Stimulated activated CD4-positive, alpha-beta T cell treated with anti-CD3 and anti-CD28 coated beads, Interleukin-12 subunit alpha, Interleukin-12 subunit beta, amount 100 ng/mL, for 4 hours (primary cell): ENCODE measurements at regions not wholly inside any gene's neighbourhood (a gene's known extent, or its start where the extent isn't known, plus 50 kb on each side); places are given as distances from the start of the nearest gene placed in this dataset.

Source experiments
- DNase-seq: peaks from one replicate; pipeline ENCODE4 v3.0.0-alpha.2; 2020

GRCh38 chr18:70464343-70465114 is 175.7 kb downstream of the SOCS6 start:
- DNase-seq, result peak; percentile 14

GRCh38 chr18:70463085-70463484 is 174.2 kb downstream of the SOCS6 start:
- DNase-seq, result no peak

GRCh38 chr18:70462078-70462439 is 173.2 kb downstream of the SOCS6 start:
- no peak for DNase-seq

- no peak for DNase-seq
Measured at GRCh38 chr18:70461323-70462077, 172.7 kb downstream of the SOCS6 start.

GRCh38 chr18:70459731-70460130 is 170.9 kb downstream of the SOCS6 start:
- DNase-seq, result no peak

GRCh38 chr18:70459251-70459650 is 170.4 kb downstream of the SOCS6 start:
- no peak for DNase-seq

- DNase-seq, result no peak
Measured at GRCh38 chr18:70457788-70458187, 168.9 kb downstream of the SOCS6 start.

- no peak for DNase-seq
Measured at GRCh38 chr18:70457223-70457622, 168.4 kb downstream of the SOCS6 start.

GRCh38 chr18:70456376-70456775 is 167.5 kb downstream of the SOCS6 start:
- DNase-seq, result no peak

GRCh38 chr18:70455731-70456130 is 166.9 kb downstream of the SOCS6 start:
- no peak for DNase-seq

GRCh38 chr18:70454704-70455322 is 166.0 kb downstream of the SOCS6 start:
- DNase-seq, result no peak

GRCh38 chr18:70453058-70453775 is 164.4 kb downstream of the SOCS6 start:
- no peak for DNase-seq

GRCh38 chr18:70452501-70452900 is 163.7 kb downstream of the SOCS6 start:
- DNase-seq, result no peak

- no peak for DNase-seq
Measured at GRCh38 chr18:70450426-70451253, 161.8 kb downstream of the SOCS6 start.

GRCh38 chr18:70448588-70448987 is 159.7 kb downstream of the SOCS6 start:
- DNase-seq, result no peak

GRCh38 chr18:70446063-70446462 is 157.2 kb downstream of the SOCS6 start:
- no peak for DNase-seq

GRCh38 chr18:70442933-70443332 is 154.1 kb downstream of the SOCS6 start:
- DNase-seq, result no peak

GRCh38 chr18:70432804-70433400 is 144.1 kb downstream of the SOCS6 start:
- no peak for DNase-seq

GRCh38 chr18:70431203-70431624 is 142.4 kb downstream of the SOCS6 start:
- DNase-seq, result no peak

GRCh38 chr18:70430501-70431173 is 141.8 kb downstream of the SOCS6 start:
- no peak for DNase-seq

GRCh38 chr18:70429847-70430500 is 141.1 kb downstream of the SOCS6 start:
- no peak for DNase-seq
